Trophoblast cell (in vitro differentiated cells and primary cell): ENCODE measurements at regions not wholly inside any gene's neighbourhood (a gene's known extent, or its start where the extent isn't known, plus 50 kb on each side); places are given as distances from the start of the nearest gene placed in this dataset.

ENCODE experiments used
- DNase-seq, 2 donors: peaks; one replicate each; pipeline ENCODE4 v3.0.0-alpha.2; 2016
- H2AFZ ChIP-seq: 2 replicates; pipeline ENCODE4 v1.6.1; 2013; ENCODE audit warnings: low read length, moderate library complexity, mild to moderate bottlenecking; ENCODE audit not compliant: insufficient read depth, poor library complexity
- H2AK5ac ChIP-seq: 2 replicates; pipeline ENCODE4 v1.6.1; 2013; ENCODE audit warnings: mild to moderate bottlenecking, low read length
- H2BK120ac ChIP-seq: 2 replicates; pipeline ENCODE4 v1.6.1; 2013; ENCODE audit warnings: low read length, mild to moderate bottlenecking, moderate library complexity; ENCODE audit not compliant: insufficient read depth, poor library complexity
- H2BK12ac ChIP-seq: 2 replicates; pipeline ENCODE4 v1.6.1; 2013; ENCODE audit warnings: mild to moderate bottlenecking, low read length, moderate library complexity
- H2BK5ac ChIP-seq: 2 replicates; pipeline ENCODE4 v1.6.1; 2013; ENCODE audit warnings: low read length, low read depth, moderate library complexity, mild to moderate bottlenecking; ENCODE audit not compliant: poor library complexity
- H3K14ac ChIP-seq: 2 replicates; pipeline ENCODE4 v1.6.1; 2013; ENCODE audit warnings: mild to moderate bottlenecking, low read length
- H3K18ac ChIP-seq: 2 replicates; pipeline ENCODE4 v1.6.1; 2013; ENCODE audit warnings: mild to moderate bottlenecking, low read length
- H3K23ac ChIP-seq: 2 replicates; pipeline ENCODE4 v1.6.1; 2013; ENCODE audit warnings: low read length
- H3K27ac ChIP-seq: 2 replicates; pipeline ENCODE4 v1.5.1; 2013; ENCODE audit warnings: low read depth, mild to moderate bottlenecking, inconsistent platforms, low read length, moderate library complexity
- H3K27me3 ChIP-seq: 2 replicates; pipeline ENCODE4 v1.6.1; 2013; ENCODE audit warnings: inconsistent platforms, mild to moderate bottlenecking, low read length, moderate library complexity; ENCODE audit not compliant: insufficient read depth
- H3K36me3 ChIP-seq, 2 experiments: 1 replicate in 1 of 2; 2 replicates in 1 of 2; pipeline ENCODE4 v1.6.1; 2013; ENCODE audit warnings: low read length in 2 of 2, mild to moderate bottlenecking in 2 of 2, moderate library complexity in 1 of 2; ENCODE audit not compliant: insufficient read depth in 2 of 2, control insufficient read depth in 1 of 2
- H3K4ac ChIP-seq: 2 replicates; pipeline ENCODE4 v1.6.1; 2013; ENCODE audit warnings: low read depth, mild to moderate bottlenecking, low read length, moderate library complexity
- H3K4me1 ChIP-seq, 2 experiments: 1 replicate in 1 of 2; 2 replicates in 1 of 2; pipeline ENCODE4 v1.6.1; 2013; ENCODE audit warnings: low read length in 2 of 2, mild to moderate bottlenecking in 2 of 2, moderate library complexity in 1 of 2; ENCODE audit not compliant: insufficient read depth in 2 of 2, control insufficient read depth in 1 of 2
- H3K4me2 ChIP-seq: 2 replicates; pipeline ENCODE4 v1.6.1; 2013; ENCODE audit warnings: inconsistent platforms, mild to moderate bottlenecking, low read length, moderate library complexity
- H3K4me3 ChIP-seq: 2 replicates; pipeline ENCODE4 v1.5.1; 2013; ENCODE audit warnings: mild to moderate bottlenecking, low read depth, low read length, inconsistent platforms
- H3K79me1 ChIP-seq: one replicate; pipeline ENCODE4 v1.6.1; 2013; ENCODE audit warnings: low read length
- H3K79me2 ChIP-seq: 2 replicates; pipeline ENCODE4 v1.6.1; 2013; ENCODE audit warnings: low read length, mild to moderate bottlenecking; ENCODE audit not compliant: control insufficient read depth, insufficient read depth, poor library complexity
- H3K9ac ChIP-seq: 2 replicates; pipeline ENCODE4 v1.6.1; 2013; ENCODE audit warnings: mild to moderate bottlenecking, low read length
- H3K9me3 ChIP-seq: 2 replicates; pipeline ENCODE4 v1.6.1; 2013; ENCODE audit warnings: low read depth, mild to moderate bottlenecking, control low read depth, inconsistent platforms, low read length; ENCODE audit not compliant: insufficient read depth
- H4K12ac ChIP-seq: 2 replicates; pipeline ENCODE4 v1.6.1; 2013; ENCODE audit warnings: low read depth, mild to moderate bottlenecking, low read length, moderate library complexity
- H4K8ac ChIP-seq: 2 replicates; pipeline ENCODE4 v1.6.1; 2013; ENCODE audit warnings: low read depth, mild to moderate bottlenecking, low read length, moderate library complexity
- H4K91ac ChIP-seq: one replicate; pipeline ENCODE4 v1.6.1; 2013; ENCODE audit warnings: low read depth, mild to moderate bottlenecking, low read length, moderate library complexity
- WGBS: extraction: QIAGEN DNeasy Blood & Tissue Kit; methylation state at CpG from one replicate; pipeline ENCODE4 v1.1.7; 2013; ENCODE audit warnings: missing lambda C conversion rate; ENCODE audit not compliant: insufficient read length, insufficient coverage; ENCODE audit errors: extremely low coverage; 5-methylcytosine and 5-hydroxymethylcytosine counted together

DNA sequence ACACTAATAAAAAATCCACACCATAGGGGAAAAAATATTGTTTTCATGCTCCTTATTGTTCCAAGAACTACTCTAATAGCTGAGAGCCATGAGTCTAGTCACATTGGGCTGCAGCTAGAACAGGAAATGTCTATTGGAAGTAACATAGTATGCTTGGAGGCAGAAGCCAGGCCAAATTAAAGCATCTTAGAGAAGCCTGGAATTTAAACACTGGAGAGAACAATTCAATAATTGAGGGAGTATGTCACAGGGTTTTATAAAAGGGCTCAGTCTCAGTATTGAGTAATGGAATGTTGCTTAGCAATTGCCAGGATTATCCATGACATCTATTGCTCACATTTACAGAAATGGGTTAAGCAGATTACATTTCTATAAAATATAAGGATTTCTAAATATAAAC, 471.3 kb downstream of the LMO4 start:
- no peak overlapping the region for H3K18ac ChIP-seq
- no peaks in the 10 kb centered on the region for H3K9me3 ChIP-seq
- peak in 1 of 2 donors; percentile 31 for DNase-seq
- H2BK120ac ChIP-seq = no peak overlapping the region
- H3K27me3 ChIP-seq = no peaks in the 10 kb centered on the region
- H2AFZ ChIP-seq = no peak overlapping the region
- H3K14ac ChIP-seq = no peak overlapping the region
- H3K4me2 ChIP-seq = no peak overlapping the region
- no peak overlapping the region for H2BK12ac ChIP-seq
- no peak overlapping the region for H3K27ac ChIP-seq
- H3K4me1 ChIP-seq = peaks cover 2 to 4% of the 10 kb centered on the region in 2 experiments
- H3K23ac ChIP-seq = no peak overlapping the region
- no peak overlapping the region for H3K9ac ChIP-seq
- no peaks in the 10 kb centered on the region for H3K36me3 ChIP-seq
- H2AK5ac ChIP-seq = no peak overlapping the region
- H3K79me2 ChIP-seq = no peaks in the 10 kb centered on the region
- H4K91ac ChIP-seq = no peak overlapping the region
- H3K4ac ChIP-seq = no peak overlapping the region
- no peak overlapping the region for H2BK5ac ChIP-seq
- no peak overlapping the region for H4K8ac ChIP-seq
- H3K79me1 ChIP-seq = no peaks in the 10 kb centered on the region
- H4K12ac ChIP-seq = no peak overlapping the region
- no peak overlapping the region for H3K4me3 ChIP-seq

DNA sequence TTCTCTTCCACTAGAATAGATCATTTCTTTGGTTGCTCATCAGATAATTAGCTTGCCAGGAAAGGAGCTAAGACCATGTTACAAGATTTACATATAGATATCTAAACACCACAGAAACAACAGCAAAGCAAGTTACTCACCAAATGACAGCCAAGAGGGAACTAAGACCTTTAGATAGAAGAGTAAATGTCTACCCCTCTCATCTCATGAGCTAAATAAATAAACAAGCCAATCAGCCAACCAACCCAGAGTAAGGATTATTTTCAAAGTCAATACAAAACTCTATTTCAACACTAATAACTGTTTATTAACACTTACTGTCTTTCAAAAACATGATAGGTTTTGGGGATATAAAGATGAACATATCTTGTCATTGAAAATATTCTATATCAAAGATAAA, 474.7 kb downstream of the LMO4 start:
- Histone ChIP-seq H3K4me3 (no peak overlapping the region), H3K27me3 (no peaks in the 10 kb centered on the region), H3K27ac (no peak overlapping the region), H4K12ac (no peak overlapping the region), H3K9me3 (no peaks in the 10 kb centered on the region), H4K8ac (no peak overlapping the region), H3K23ac (no peak overlapping the region), H3K18ac (no peak overlapping the region), H3K9ac (no peak overlapping the region), H4K91ac (no peak overlapping the region), H3K4ac (no peak overlapping the region), H2BK5ac (no peak overlapping the region), H3K4me2 (no peak overlapping the region), H3K79me1 (no peaks in the 10 kb centered on the region), H2AK5ac (no peak overlapping the region), H3K79me2 (no peaks in the 10 kb centered on the region), H3K4me1 (no peaks in the 10 kb centered on the region), H3K14ac (no peak overlapping the region), H2AFZ (no peak overlapping the region), H3K36me3 (no peaks in the 10 kb centered on the region), H2BK12ac (no peak overlapping the region), H2BK120ac (no peak overlapping the region)
- DNase-seq = no peak

DNA sequence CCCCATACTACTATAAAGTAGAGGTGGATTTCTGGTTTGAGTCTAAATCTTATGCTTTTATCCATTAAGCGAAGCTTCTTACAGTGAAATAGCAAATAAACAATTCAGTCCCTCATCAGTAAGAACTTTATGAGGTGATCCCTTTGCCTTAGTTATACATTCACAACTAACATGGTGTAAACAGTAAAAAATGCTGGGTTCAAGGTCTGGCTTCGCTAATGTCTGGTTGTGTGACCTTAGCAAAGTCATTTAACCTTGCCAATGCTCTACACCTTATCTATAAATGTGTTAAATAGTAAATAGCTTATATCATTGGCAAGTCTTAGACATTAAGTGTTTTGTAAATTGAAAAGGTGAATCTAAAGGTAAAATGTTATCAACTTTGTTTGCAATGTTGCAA, 475.4 kb downstream of the LMO4 start:
- Histone ChIP-seq H3K9ac (no peak overlapping the region), H3K27me3 (no peaks in the 10 kb centered on the region)
- DNase-seq = no peak

DNA sequence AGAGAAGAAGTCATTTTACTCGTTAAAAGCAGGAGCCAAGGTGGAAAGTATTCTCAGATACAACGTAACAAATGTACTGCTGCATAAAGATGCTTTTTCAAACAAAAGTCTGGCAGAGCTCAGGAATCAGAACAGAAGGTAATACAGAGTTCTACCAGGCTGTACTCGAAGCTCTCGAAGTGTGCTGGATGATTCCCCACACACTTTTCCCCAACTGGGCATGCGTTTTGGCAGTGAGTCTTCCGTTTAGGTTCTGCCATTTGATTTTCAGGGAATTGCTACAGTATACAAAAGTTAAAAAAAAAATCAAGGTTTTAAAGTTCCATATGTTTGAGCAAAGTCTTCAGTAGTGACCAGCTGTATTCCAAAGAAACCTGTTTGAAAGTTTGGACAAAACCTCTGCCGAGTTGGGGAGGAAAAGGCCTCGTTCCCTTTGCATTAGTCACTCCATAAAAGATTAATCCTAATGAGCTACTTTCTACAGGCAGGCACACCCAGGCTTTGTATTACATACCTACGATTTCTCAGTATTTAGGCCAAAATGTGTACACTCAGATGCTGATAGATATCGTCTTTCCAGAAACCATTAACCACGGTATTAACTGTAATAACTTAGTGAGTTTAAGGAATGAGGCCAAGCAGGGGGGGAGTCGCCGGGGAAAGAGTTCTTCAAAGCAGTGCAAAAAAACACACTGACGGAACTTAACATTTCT, 477.1 kb downstream of the LMO4 start:
- DNase-seq = peak in 1 of 2 donors; percentile 26
- Histone ChIP-seq H4K12ac (no peak overlapping the region), H3K18ac (no peak overlapping the region), H3K4me1 (no peaks in the 10 kb centered on the region), H3K9ac (no peak overlapping the region), H2BK12ac (no peak overlapping the region), H2BK5ac (no peak overlapping the region), H3K79me1 (no peaks in the 10 kb centered on the region), H3K4me2 (no peak overlapping the region), H3K23ac (no peak overlapping the region), H3K4ac (no peak overlapping the region), H2AFZ (no peak overlapping the region), H3K14ac (no peak overlapping the region), H3K79me2 (no peaks in the 10 kb centered on the region), H4K8ac (no peak overlapping the region), H3K4me3 (no peak overlapping the region), H3K9me3 (no peaks in the 10 kb centered on the region), H2AK5ac (no peak overlapping the region), H3K36me3 (no peaks in the 10 kb centered on the region), H4K91ac (no peak overlapping the region), H3K27me3 (no peaks in the 10 kb centered on the region), H3K27ac (no peak overlapping the region), H2BK120ac (peak overlapping the region; percentile 22)
- no CpG with 5 or more reads among the region's 14 CpGs for WGBS

More for the DNA sequence above, 475.4 kb downstream of the LMO4 start:
- H2BK5ac ChIP-seq = no peak overlapping the region
- no peak overlapping the region for H3K18ac ChIP-seq
- H4K8ac ChIP-seq = no peak overlapping the region
- H3K79me2 ChIP-seq = no peaks in the 10 kb centered on the region
- no peak overlapping the region for H2AFZ ChIP-seq
- no peak overlapping the region for H3K27ac ChIP-seq
- H2AK5ac ChIP-seq = no peak overlapping the region
- H3K4me3 ChIP-seq = no peak overlapping the region
- no CpG with 5 or more reads among the region's 2 CpGs for WGBS
- no peak overlapping the region for H3K4ac ChIP-seq
- H3K4me1 ChIP-seq = no peaks in the 10 kb centered on the region
- no peaks in the 10 kb centered on the region for H3K9me3 ChIP-seq
- H3K4me2 ChIP-seq = no peak overlapping the region
- no peak overlapping the region for H2BK12ac ChIP-seq
- H4K91ac ChIP-seq = no peak overlapping the region
- H2BK120ac ChIP-seq = no peak overlapping the region
- no peak overlapping the region for H4K12ac ChIP-seq
- no peaks in the 10 kb centered on the region for H3K79me1 ChIP-seq
- H3K36me3 ChIP-seq = no peaks in the 10 kb centered on the region
- no peak overlapping the region for H3K23ac ChIP-seq
- no peak overlapping the region for H3K14ac ChIP-seq
